Endothelial cell (in vitro differentiated cells): ENCODE measurements at regions not wholly inside any gene's neighbourhood (a gene's known extent, or its start where the extent isn't known, plus 50 kb on each side); places are given as distances from the start of the nearest gene placed in this dataset.

Source experiments
- DNase-seq: peaks from one replicate; pipeline ENCODE4 v3.0.0; 2021; ENCODE audit warnings: low spot score
- H3K27ac Mint-ChIP-seq: one replicate; pipeline ENCODE4 v1.8.0; 2021; ENCODE audit warnings: mixed read lengths, inconsistent platforms; ENCODE audit not compliant: unreplicated experiment
- H3K27me3 Mint-ChIP-seq: one replicate; pipeline ENCODE4 v1.8.0; 2021; ENCODE audit warnings: mild to moderate bottlenecking, moderate library complexity, mixed read lengths, inconsistent platforms; ENCODE audit not compliant: unreplicated experiment
- H3K36me3 Mint-ChIP-seq: one replicate; pipeline ENCODE4 v1.8.0; 2021; ENCODE audit warnings: mild to moderate bottlenecking, low read depth, mixed read lengths, inconsistent platforms; ENCODE audit not compliant: unreplicated experiment
- H3K4me1 Mint-ChIP-seq: one replicate; pipeline ENCODE4 v1.8.0; 2021; ENCODE audit warnings: mild to moderate bottlenecking, mixed read lengths, inconsistent platforms; ENCODE audit not compliant: unreplicated experiment
- H3K4me3 Mint-ChIP-seq: one replicate; pipeline ENCODE4 v1.8.0; 2021; ENCODE audit warnings: mild to moderate bottlenecking, mixed read lengths, inconsistent platforms; ENCODE audit not compliant: unreplicated experiment
- H3K9me3 Mint-ChIP-seq: one replicate; pipeline ENCODE4 v1.8.0; 2021; ENCODE audit warnings: mixed read lengths, inconsistent platforms; ENCODE audit not compliant: unreplicated experiment
- CTCF ChIP-seq: fragments of 200-600 bp; sonication (generic); IDR thresholded peaks from one replicate; pipeline ENCODE4 v1.5.0; 2021; ENCODE audit warnings: antibody characterized with exemption; ENCODE audit not compliant: unreplicated experiment

DNA sequence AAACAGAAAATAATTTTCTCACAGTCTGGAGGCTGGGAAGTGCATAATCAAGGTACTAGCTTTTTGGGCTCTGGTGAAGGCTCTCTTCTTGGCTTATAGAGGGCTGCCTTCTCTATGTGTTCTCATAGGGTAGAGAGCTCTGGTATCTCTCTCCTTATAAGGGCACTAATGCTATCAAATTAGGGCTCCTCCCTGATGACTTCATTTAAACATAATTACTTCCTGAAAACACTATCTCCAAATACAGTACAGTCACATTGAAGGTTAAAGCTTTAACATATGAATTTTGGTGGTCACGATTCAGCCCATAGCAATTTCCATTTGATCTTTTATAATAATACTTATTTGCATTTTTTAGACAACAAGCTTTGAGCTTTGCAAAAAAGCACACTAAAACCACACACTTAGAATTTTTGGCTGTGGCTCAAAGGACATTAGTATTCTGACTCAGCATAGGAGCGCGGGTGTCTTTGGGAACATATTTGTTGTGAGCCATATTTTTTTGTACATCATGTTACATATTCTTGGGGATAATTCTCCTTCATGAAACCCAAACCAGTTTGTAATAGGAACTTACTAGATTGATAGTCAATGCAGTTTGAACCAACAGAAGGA is 808.1 kb upstream of the FBXO33 start:
- Mint-ChIP-seq H3K27ac (no peak overlapping the region), H3K27me3 (peaks cover 3% of the 10 kb centered on the region)

GRCh38 chr14:40232302-40232701 is 800.1 kb upstream of the FBXO33 start:
- Mint-ChIP-seq H3K36me3 (peaks cover 6% of the 10 kb centered on the region), H3K27me3 (peaks cover 6% of the 10 kb centered on the region), H3K4me3 (no peak overlapping the region), H3K27ac (no peak overlapping the region), H3K4me1 (no peaks in the 10 kb centered on the region), H3K9me3 (peaks cover 5% of the 10 kb centered on the region)
- TF ChIP-seq CTCF: no peak
- DNase-seq: no peak

More for the DNA sequence above, 808.1 kb upstream of the FBXO33 start:
- no peak for TF ChIP-seq CTCF
- Mint-ChIP-seq H3K9me3 (peaks cover 5% of the 10 kb centered on the region), H3K4me3 (no peak overlapping the region), H3K36me3 (peaks cover 6% of the 10 kb centered on the region), H3K4me1 (no peaks in the 10 kb centered on the region)
- no peak for DNase-seq

DNA sequence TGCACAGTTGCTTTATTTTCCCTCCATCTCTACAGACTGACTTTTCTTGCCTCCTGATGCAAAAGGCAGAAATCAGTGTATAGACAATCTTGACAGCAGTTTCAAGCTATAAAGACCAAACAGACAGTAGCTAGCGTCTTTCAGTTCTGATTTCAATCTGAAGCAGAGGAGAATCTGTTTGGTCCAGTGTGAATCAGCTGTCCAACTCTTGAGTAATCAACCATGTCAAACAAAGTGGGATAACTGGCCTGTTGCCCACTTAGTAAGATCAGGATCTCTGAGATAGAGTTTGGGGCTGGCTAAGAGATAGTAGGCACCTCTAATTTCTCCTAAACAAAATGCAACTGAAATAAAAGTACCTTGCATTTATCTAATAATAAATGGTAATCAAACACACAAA is 797.4 kb upstream of the FBXO33 start:
- no peak overlapping the region for H3K4me3 Mint-ChIP-seq
- DNase-seq: no peak
- no peak overlapping the region for H3K27ac Mint-ChIP-seq
- no peaks in the 10 kb centered on the region for H3K36me3 Mint-ChIP-seq
- H3K27me3 Mint-ChIP-seq: peaks cover 3% of the 10 kb centered on the region
- no peaks in the 10 kb centered on the region for H3K4me1 Mint-ChIP-seq
- H3K9me3 Mint-ChIP-seq: no peaks in the 10 kb centered on the region
- TF ChIP-seq CTCF: no peak

DNA sequence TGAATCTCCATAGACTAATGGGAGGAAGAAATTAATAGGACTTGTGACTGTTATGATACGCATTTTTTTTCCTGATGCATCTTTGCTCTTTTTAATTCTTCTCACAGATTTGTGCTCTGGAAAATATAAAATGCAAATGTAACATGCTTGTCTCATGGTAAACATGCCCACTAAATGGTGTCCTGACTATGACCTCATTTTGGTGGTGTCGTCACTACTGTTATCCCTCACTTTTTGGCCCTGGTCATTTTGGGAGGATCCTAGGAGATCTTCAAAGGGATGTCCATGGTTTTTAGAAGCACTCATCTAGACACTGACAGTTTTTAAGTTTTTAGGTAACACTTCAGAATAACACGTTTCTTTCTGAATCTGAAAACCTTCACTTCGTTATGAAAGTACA is 790.8 kb upstream of the FBXO33 start:
- Mint-ChIP-seq H3K4me1 (peaks cover 17% of the 10 kb centered on the region), H3K4me3 (no peak overlapping the region), H3K27me3 (peaks cover 3% of the 10 kb centered on the region), H3K9me3 (no peaks in the 10 kb centered on the region), H3K36me3 (no peaks in the 10 kb centered on the region), H3K27ac (no peak overlapping the region)
- TF ChIP-seq CTCF: no peak
- DNase-seq: no peak

GRCh38 chr14:40221428-40221827 is 789.2 kb upstream of the FBXO33 start:
- Mint-ChIP-seq H3K4me3 (no peak overlapping the region), H3K27ac (no peak overlapping the region), H3K36me3 (no peaks in the 10 kb centered on the region), H3K27me3 (no peaks in the 10 kb centered on the region), H3K9me3 (no peaks in the 10 kb centered on the region), H3K4me1 (peaks cover 18% of the 10 kb centered on the region)
- DNase-seq: no peak
- no peak for TF ChIP-seq CTCF
